Suprapubic skin (tissue), 4 donors: ENCODE measurements at regions not wholly inside any gene's neighbourhood (a gene's known extent, or its start where the extent isn't known, plus 50 kb on each side); places are given as distances from the start of the nearest gene placed in this dataset.

Experiments used
- DNase-seq, 2 donors: peaks; one replicate each; pipeline ENCODE4 v3.0.0-alpha.2; 2019; ENCODE audit warnings: low spot score in 2 of 2
- H3K27ac ChIP-seq: fragments of 200-600 bp; sonication (generic); one replicate; pipeline ENCODE4 v1.5.1; 2019
- H3K27me3 ChIP-seq: fragments of 200-600 bp; sonication (generic); one replicate; pipeline ENCODE4 v1.5.1; 2019
- H3K36me3 ChIP-seq: fragments of 200-600 bp; sonication (generic); one replicate; pipeline ENCODE4 v1.5.1; 2019
- H3K4me1 ChIP-seq: fragments of 200-600 bp; sonication (generic); one replicate; pipeline ENCODE4 v1.5.1; 2019
- H3K4me3 ChIP-seq: fragments of 200-600 bp; sonication (generic); one replicate; pipeline ENCODE4 v1.5.1; 2019; ENCODE audit warnings: mild to moderate bottlenecking
- H3K9me3 ChIP-seq: fragments of 200-600 bp; sonication (generic); one replicate; pipeline ENCODE4 v1.5.1; 2019
- EP300 ChIP-seq: sonication (generic); formaldehyde crosslinking; IDR thresholded peaks from one replicate; pipeline ENCODE4 v1.6.1; 2017; ENCODE audit warnings: antibody characterized with exemption
- POLR2A ChIP-seq, 2 donors: fragments of 450-650 bp; IDR thresholded peaks; one replicate each; pipeline ENCODE4 v1.6.1; 2017; ENCODE audit warnings: antibody characterized with exemption in 2 of 2, mild to moderate bottlenecking in 2 of 2, moderate library complexity in 2 of 2
- POLR2AphosphoS5 ChIP-seq, 3 donors: sonication (generic); formaldehyde crosslinking; IDR thresholded peaks; one replicate each; pipeline ENCODE4 v1.6.1; 2017; ENCODE audit warnings: antibody characterized with exemption in 3 of 3
- WGBS: methylation state at CpG from one replicate; pipeline ENCODE4 v1.1.5; 2018; 5-methylcytosine and 5-hydroxymethylcytosine counted together
- TF ChIP-seq, protein P1 (sequence below), 2 donors: fragments of 200-600 bp in 1 of 2; fragments of 450-650 bp in 1 of 2; sonication (generic) in 1 of 2; IDR thresholded peaks; one replicate each; pipeline ENCODE4 v1.5.1; 2016 to 2019; ENCODE audit warnings: antibody characterized with exemption in 2 of 2, mild to moderate bottlenecking in 1 of 2, moderate library complexity in 1 of 2

DNA sequence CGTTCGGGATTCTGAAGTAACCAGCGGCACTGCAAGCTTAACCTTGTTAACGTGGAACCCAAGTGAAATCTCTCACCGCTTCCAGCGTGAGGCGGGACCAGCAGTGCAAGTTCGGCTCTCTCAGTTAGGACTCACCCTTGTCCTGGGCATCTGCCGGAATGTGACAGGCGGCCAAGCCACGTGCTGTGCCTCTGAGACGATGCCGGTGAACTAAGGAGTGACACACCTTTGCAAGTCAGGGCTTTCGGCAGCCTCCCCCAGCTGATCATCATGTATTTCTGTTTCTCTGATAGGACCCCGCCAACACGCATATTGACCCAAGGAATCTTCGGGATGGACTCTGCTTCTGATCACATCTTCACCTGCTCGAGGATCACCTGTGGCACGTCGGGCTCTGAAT, 415.0 kb upstream of the IRX1 start:
- H3K4me1 ChIP-seq: no peaks in the 10 kb centered on the region
- DNase-seq: no peak
- H3K4me3 ChIP-seq: no peak overlapping the region
- no peaks in the 10 kb centered on the region for H3K36me3 ChIP-seq
- 94% methylated on average over 20 of the region's 20 CpGs for WGBS
- H3K27me3 ChIP-seq: peaks cover 14% of the 10 kb centered on the region
- H3K27ac ChIP-seq: no peak overlapping the region
- no peak for TF ChIP-seq POLR2A (IDR thresholded peaks at IDR 0.05)
- TF ChIP-seq, protein P1, sequence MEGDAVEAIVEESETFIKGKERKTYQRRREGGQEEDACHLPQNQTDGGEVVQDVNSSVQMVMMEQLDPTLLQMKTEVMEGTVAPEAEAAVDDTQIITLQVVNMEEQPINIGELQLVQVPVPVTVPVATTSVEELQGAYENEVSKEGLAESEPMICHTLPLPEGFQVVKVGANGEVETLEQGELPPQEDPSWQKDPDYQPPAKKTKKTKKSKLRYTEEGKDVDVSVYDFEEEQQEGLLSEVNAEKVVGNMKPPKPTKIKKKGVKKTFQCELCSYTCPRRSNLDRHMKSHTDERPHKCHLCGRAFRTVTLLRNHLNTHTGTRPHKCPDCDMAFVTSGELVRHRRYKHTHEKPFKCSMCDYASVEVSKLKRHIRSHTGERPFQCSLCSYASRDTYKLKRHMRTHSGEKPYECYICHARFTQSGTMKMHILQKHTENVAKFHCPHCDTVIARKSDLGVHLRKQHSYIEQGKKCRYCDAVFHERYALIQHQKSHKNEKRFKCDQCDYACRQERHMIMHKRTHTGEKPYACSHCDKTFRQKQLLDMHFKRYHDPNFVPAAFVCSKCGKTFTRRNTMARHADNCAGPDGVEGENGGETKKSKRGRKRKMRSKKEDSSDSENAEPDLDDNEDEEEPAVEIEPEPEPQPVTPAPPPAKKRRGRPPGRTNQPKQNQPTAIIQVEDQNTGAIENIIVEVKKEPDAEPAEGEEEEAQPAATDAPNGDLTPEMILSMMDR (IDR thresholded peaks at IDR 0.05): no peak
- no peak for TF ChIP-seq POLR2AphosphoS5 (IDR thresholded peaks at IDR 0.05)
- TF ChIP-seq EP300: no peak
- no peaks in the 10 kb centered on the region for H3K9me3 ChIP-seq

DNA sequence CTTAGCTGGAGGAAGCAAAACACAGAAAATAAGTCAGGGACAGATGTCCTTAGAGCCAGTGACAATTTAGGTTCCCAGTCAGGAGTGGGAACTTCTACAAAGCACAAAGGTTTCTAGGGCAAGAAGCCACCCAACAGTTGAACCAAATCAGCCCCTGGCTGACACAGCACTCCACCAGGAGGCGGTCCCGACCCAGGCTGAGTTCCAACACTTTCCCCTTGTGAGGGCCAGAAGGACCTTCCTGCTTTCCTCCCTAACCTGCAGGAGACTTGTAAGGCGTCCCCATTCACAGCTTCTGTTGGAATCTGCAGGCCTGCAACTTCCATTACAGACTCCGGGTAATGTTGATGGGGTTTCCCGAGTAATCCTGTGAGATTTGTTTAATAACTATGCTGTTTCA, 416.4 kb upstream of the IRX1 start:
- Histone ChIP-seq H3K4me1 (no peaks in the 10 kb centered on the region), H3K9me3 (no peaks in the 10 kb centered on the region), H3K27me3 (peaks cover 11% of the 10 kb centered on the region), H3K4me3 (no peak overlapping the region), H3K27ac (no peak overlapping the region), H3K36me3 (no peaks in the 10 kb centered on the region)
- DNase-seq: no peak
- TF ChIP-seq EP300 (no peak), POLR2AphosphoS5 (IDR thresholded peaks at IDR 0.05) (no peak), POLR2A (IDR thresholded peaks at IDR 0.05) (no peak)
- TF ChIP-seq, protein P1 (IDR thresholded peaks at IDR 0.05): no peak
- WGBS: 93% methylated on average over 5 of the region's 5 CpGs

DNA sequence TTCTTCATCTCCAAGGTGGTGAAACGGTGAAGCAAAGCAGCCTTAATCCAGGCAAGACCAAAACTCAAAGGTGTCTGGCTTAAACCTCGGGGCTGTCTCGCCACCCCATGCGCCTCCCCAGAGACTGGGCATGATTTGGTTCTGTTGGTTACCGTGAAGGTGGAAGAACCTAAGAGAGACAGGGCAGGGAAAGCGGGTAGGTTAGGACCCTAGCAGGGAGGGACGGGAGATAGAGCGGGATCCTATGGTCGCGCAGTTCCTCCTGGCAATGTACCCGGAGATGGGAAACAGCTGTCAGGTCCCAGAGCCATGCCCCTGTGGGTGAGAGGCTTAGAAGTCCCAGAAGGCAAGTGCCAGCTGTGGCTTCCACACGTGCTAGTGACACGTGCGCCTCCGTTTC, 418.3 kb upstream of the IRX1 start:
- Histone ChIP-seq H3K9me3 (no peaks in the 10 kb centered on the region), H3K4me3 (no peak overlapping the region), H3K27ac (no peak overlapping the region), H3K27me3 (peaks cover 8% of the 10 kb centered on the region), H3K4me1 (no peaks in the 10 kb centered on the region), H3K36me3 (no peaks in the 10 kb centered on the region)
- WGBS: 88% methylated on average over 15 of the region's 15 CpGs
- DNase-seq: no peak
- TF ChIP-seq, protein P1 (IDR thresholded peaks at IDR 0.05): no peak
- TF ChIP-seq POLR2A (IDR thresholded peaks at IDR 0.05): no peak
- TF ChIP-seq POLR2AphosphoS5 (IDR thresholded peaks at IDR 0.05): no peak
- no peak for TF ChIP-seq EP300

DNA sequence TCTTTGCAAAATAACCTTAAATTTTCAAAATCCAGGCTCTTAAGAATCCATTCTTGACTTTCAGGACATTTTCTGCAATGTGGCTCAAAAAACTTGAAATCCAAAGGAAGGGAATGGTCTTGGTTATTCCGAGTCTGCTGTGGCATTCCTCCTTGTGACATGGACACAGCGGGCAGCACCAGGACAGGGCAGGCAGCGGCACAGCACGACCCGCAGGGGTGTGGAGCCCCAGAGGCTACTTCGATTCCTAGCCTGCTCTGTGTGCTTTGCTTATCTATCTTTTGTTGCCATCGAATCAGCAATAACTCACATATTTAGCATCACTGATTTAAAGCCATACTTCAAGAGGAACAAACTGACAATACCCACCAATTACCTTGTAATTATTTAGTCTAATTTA, 420.2 kb upstream of the IRX1 start:
- Histone ChIP-seq H3K4me1 (no peaks in the 10 kb centered on the region), H3K36me3 (no peaks in the 10 kb centered on the region), H3K27me3 (peaks cover 3% of the 10 kb centered on the region), H3K4me3 (no peak overlapping the region), H3K27ac (no peak overlapping the region), H3K9me3 (no peaks in the 10 kb centered on the region)
- no peak for DNase-seq
- 80% methylated on average over 7 of the region's 7 CpGs for WGBS
- TF ChIP-seq POLR2AphosphoS5 (IDR thresholded peaks at IDR 0.05) (no peak), EP300 (no peak), POLR2A (IDR thresholded peaks at IDR 0.05) (no peak)
- TF ChIP-seq, protein P1 (IDR thresholded peaks at IDR 0.05): no peak

DNA sequence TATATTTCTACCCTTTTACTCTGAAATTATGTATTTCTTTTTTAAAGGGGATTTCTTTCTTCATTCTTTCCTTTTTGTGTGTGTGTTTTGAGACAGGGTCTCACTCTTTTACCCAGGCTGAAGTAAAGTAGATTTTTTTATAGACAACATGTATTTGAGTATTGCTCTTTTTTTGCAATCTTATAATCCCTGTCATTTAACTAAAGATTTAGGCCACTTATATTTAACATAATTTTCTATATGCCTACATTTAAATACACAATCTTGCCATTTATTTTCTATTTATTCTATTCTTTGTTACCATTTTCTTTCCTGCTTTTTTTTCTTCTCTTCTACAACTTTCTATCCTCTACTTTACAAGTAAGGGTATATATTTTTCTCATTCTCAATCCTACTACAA, 416.0 kb upstream of the IRX2 start:
- H3K27me3 ChIP-seq: no peaks in the 10 kb centered on the region
- H3K9me3 ChIP-seq: peaks cover 5% of the 10 kb centered on the region
- no peaks in the 10 kb centered on the region for H3K36me3 ChIP-seq
- no peak overlapping the region for H3K4me3 ChIP-seq
- TF ChIP-seq, protein P1 (IDR thresholded peaks at IDR 0.05): no peak
- no peak for TF ChIP-seq POLR2A (IDR thresholded peaks at IDR 0.05)
- no peak for TF ChIP-seq EP300
- no peak for TF ChIP-seq POLR2AphosphoS5 (IDR thresholded peaks at IDR 0.05)
- no peak overlapping the region for H3K27ac ChIP-seq
- H3K4me1 ChIP-seq: no peaks in the 10 kb centered on the region
- no peak for DNase-seq
